ENCODE measurements at regions not wholly inside any gene's neighbourhood (a gene's known extent, or its start where the extent isn't known, plus 50 kb on each side); places are given as distances from the start of the nearest gene placed in this dataset.

DNA sequence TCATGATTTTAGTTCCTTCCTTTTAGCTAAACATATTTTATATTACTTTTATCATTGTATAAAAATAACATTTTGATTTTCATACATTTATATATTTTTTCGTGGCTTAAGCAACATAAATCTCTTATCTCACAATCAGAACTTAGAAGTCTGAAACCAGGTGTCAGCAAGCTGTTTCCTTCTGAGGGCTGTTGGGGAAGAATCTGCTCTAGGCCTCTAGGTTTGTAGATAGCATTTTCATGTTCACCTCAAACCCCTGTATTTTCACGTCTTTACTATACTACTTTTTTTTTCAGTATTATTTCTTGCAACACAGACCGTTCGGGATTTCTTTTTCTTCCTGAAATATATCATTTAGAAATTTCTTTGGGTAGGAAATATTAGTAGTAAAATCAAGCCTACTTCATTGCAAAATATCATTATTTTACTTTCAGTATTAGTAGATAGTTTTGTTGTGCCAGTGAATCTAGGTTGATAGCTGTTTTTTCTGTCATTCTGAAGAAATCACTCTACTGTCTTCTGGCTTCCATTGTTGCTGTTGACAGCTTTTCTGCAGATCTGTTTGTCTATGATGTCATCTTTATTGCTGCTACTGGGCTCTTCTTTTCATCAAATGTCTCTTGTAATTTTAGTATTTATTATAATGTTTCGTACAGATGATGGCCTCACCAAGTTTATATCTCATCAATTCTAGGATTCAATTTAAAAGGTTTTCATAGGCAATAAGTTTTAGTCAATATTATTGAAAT, 756.3 kb downstream of the VGLL3 start:
- no peak for TF ChIP-seq CTCF (IDR thresholded peaks at IDR 0.05)
- no peak overlapping the region for H3K4me3 Mint-ChIP-seq
- H3K4me1 Mint-ChIP-seq (ENCODE audit: low read depth), result no peaks in the 10 kb centered on the region
- no peak for DNase-seq
- no peaks in the 10 kb centered on the region; the same call in 1 of the 2 replicates for H3K36me3 Mint-ChIP-seq (ENCODE audit: low read depth)
- no peak overlapping the region for H3K27ac Mint-ChIP-seq
- H3K9me3 Mint-ChIP-seq, result peaks cover 14% of the 10 kb centered on the region
- no peaks in the 10 kb centered on the region for H3K27me3 Mint-ChIP-seq (ENCODE audit: insufficient read depth)

DNA sequence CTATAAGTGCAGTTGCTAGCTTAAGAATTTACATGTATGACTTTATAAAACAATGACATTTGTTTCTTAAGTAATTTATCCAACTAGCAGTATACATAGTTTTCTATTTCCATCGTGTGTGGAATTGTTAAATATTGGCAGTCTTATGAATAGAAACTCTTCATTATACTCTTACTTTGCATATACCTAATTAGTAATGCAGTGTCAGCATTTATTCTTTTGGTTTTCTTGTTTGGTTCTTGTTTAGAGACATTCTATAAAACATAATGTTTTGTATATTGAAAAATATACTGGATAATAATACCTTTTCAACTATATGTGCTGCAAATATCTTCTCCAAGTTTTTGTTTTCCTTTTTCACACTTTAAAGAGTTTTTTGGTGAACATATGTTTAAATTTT, 760.2 kb downstream of the VGLL3 start:
- Mint-ChIP-seq H3K4me1 (ENCODE audit: low read depth) (no peaks in the 10 kb centered on the region), H3K9me3 (peaks cover 4% of the 10 kb centered on the region; the same call in 1 of the 2 replicates), H3K36me3 (ENCODE audit: low read depth) (no peaks in the 10 kb centered on the region; the same call in 1 of the 2 replicates), H3K27ac (no peak overlapping the region), H3K4me3 (no peak overlapping the region), H3K27me3 (ENCODE audit: insufficient read depth) (no peaks in the 10 kb centered on the region)
- TF ChIP-seq CTCF (IDR thresholded peaks at IDR 0.05), result no peak
- no peak for DNase-seq

- DNase-seq, result no peak
- Mint-ChIP-seq H3K27me3 (ENCODE audit: insufficient read depth) (no peaks in the 10 kb centered on the region), H3K36me3 (ENCODE audit: low read depth) (no peaks in the 10 kb centered on the region; the same call in 1 of the 2 replicates), H3K9me3 (peaks cover 4% of the 10 kb centered on the region; the same call in 1 of the 2 replicates), H3K4me3 (no peak overlapping the region), H3K4me1 (ENCODE audit: low read depth) (no peaks in the 10 kb centered on the region), H3K27ac (no peak overlapping the region)
- TF ChIP-seq CTCF (IDR thresholded peaks at IDR 0.05), result no peak
Measured at GRCh38 chr3:86229775-86230094, 761.2 kb downstream of the VGLL3 start.

DNA sequence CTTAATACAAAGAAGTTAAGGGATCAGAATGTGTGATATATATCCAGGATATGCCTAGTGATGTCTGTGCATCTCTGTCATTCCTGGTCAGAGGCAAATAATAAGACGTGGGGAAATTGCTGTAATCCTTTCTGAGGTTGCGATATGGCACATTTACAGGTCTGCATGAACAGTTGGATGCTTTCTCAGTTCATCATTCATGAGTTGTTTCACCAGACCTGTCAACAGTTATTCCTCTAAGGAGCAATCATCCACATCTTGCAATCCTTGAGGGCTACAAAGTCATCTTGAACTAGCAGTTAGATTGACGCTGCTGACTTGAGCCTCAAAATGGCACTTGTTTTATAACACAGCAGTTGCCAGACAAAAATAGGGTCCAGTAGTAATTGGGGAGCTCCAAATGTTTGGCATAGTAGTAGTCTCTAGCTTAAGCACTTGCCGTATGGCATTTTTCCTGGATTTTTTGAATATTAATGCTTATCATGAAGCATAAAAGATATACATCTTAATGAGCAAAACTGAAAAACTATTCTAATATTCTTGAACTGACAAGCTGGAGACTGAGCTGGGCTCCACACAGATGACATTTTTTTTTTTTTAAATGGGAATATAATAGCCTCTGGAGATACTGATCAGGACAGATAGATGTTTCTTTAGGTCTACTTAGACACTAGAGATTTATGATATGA, 761.7 kb downstream of the VGLL3 start:
- Mint-ChIP-seq H3K27ac (no peak overlapping the region), H3K4me3 (no peak overlapping the region), H3K4me1 (ENCODE audit: low read depth) (no peaks in the 10 kb centered on the region), H3K9me3 (peaks cover 4% of the 10 kb centered on the region; the same call in 1 of the 2 replicates), H3K27me3 (ENCODE audit: insufficient read depth) (no peaks in the 10 kb centered on the region), H3K36me3 (ENCODE audit: low read depth) (no peaks in the 10 kb centered on the region; the same call in 1 of the 2 replicates)
- DNase-seq, result no peak
- no peak for TF ChIP-seq CTCF (IDR thresholded peaks at IDR 0.05)

GRCh38 chr3:86228101-86228500, 762.8 kb downstream of the VGLL3 start:
- Mint-ChIP-seq H3K36me3 (ENCODE audit: low read depth) (no peaks in the 10 kb centered on the region; the same call in 1 of the 2 replicates), H3K27me3 (ENCODE audit: insufficient read depth) (no peaks in the 10 kb centered on the region), H3K4me1 (ENCODE audit: low read depth) (no peaks in the 10 kb centered on the region), H3K27ac (no peak overlapping the region), H3K4me3 (no peak overlapping the region), H3K9me3 (peaks cover 4% of the 10 kb centered on the region; the same call in 1 of the 2 replicates)
- no peak for TF ChIP-seq CTCF (IDR thresholded peaks at IDR 0.05)
- no peak for DNase-seq

Data from HFFc6 (cell line).